Muscle layer of colon (tissue), 2 donors: ENCODE measurements at regions not wholly inside any gene's neighbourhood (a gene's known extent, or its start where the extent isn't known, plus 50 kb on each side); places are given as distances from the start of the nearest gene placed in this dataset.
"Not testable (repeated sequence)": the region's sequence is repeated elsewhere in the genome, so short reads cannot be mapped to it uniquely, and the experiment has no call there.

Experiments
- H3K27ac ChIP-seq: one replicate; pipeline ENCODE4 v1.7.0; 2013; ENCODE audit warnings: low read depth, mild to moderate bottlenecking, low read length, moderate library complexity
- H3K27me3 ChIP-seq, 2 donors: one replicate each; pipeline ENCODE4 v1.7.0; 2013; ENCODE audit warnings: low read length in 2 of 2, mild to moderate bottlenecking in 2 of 2; ENCODE audit not compliant: insufficient read depth in 2 of 2, control insufficient read depth in 1 of 2
- H3K36me3 ChIP-seq: one replicate; pipeline ENCODE4 v1.7.0; 2013; ENCODE audit warnings: mild to moderate bottlenecking, low read length; ENCODE audit not compliant: insufficient read depth
- H3K4me1 ChIP-seq: one replicate; pipeline ENCODE4 v1.7.0; 2013; ENCODE audit warnings: mild to moderate bottlenecking, low read length; ENCODE audit not compliant: insufficient read depth
- H3K4me3 ChIP-seq, 2 donors: one replicate each; pipeline ENCODE4 v1.7.0; 2013; ENCODE audit warnings: low read length in 2 of 2, low read depth in 1 of 2, mild to moderate bottlenecking in 1 of 2, moderate library complexity in 1 of 2
- H3K9ac ChIP-seq: one replicate; pipeline ENCODE4 v1.7.0; 2013; ENCODE audit warnings: low read length
- H3K9me3 ChIP-seq: one replicate; pipeline ENCODE4 v1.7.0; 2013; ENCODE audit warnings: mild to moderate bottlenecking, low read length
- donor health status: abdominal sarcoma.
- donor health status: Adenocarcinoma of cecum.

DNA sequence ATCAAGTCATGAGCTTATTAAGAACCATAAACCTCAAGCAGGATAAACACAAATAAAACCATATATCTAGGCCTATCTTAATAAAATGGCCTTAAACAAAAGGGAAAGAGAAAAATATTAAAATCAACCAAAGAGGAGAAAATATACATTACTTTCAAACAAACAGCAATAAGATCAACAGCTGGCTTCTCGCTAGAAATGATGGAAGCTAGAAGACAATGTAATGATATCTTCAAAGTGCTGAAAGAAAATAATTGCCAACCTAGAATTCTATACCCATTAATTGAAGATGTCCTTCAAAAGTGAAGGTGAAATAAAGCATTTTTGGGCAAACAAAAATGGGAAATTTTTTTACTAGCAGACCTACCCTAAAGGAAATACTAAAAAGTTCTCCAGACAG is 142.9 kb upstream of the PODXL start:
- Histone ChIP-seq H3K9me3 (no peaks in the 10 kb centered on the region), H3K4me1 (no peaks in the 10 kb centered on the region), H3K27me3 (no peaks in the 10 kb centered on the region), H3K36me3 (no peaks in the 10 kb centered on the region), H3K9ac (no peak overlapping the region), H3K27ac (no peak overlapping the region), H3K4me3 (no peak overlapping the region)

DNA sequence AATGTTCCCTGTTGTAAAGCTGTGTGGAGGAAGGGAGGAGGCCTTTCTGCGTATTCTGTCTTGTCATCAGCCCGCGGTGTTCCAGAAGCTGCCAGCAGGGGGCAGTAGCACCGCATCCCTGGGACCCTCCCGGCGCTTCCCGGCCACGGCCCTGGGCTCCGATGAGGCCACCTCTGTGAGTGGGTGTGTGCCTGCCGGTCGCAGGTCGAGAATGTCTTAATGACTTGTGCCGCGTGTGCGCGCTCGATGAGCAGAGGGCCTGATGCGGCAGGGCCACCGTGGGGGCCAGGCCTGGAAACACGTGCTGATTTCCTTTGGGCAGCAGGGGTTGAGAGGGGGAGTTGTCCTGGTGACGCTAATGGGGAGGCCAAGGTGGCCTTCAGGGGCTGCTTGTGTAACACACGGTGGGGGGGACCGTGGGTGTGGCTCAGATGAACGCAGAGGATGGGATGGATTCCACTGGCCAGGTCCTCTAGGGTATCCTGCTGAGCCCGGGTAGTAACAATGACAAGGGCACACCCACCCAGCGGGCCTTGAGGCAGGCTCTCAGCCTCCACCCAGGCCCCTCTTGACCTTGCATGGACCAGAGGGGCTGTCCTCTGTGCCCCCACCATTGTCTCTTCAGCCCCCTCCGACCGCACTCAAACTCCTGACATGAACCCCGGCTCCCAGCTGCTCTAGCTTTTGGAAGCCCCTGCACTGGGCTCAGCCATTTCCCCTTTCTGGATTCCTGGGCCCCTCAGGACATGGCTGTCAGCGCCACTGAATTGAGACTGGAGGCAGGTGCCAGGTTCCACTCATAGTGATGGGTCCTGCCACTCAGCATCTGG is 135.9 kb upstream of the PODXL start:
- H3K27ac ChIP-seq = no peak overlapping the region
- no peaks in the 10 kb centered on the region for H3K36me3 ChIP-seq
- H3K4me1 ChIP-seq = no peaks in the 10 kb centered on the region
- H3K9ac ChIP-seq = no peak overlapping the region
- H3K9me3 ChIP-seq = no peaks in the 10 kb centered on the region
- peaks cover 0 to 20% of the 10 kb centered on the region in 2 donors for H3K27me3 ChIP-seq
- H3K4me3 ChIP-seq = no peak overlapping the region

DNA sequence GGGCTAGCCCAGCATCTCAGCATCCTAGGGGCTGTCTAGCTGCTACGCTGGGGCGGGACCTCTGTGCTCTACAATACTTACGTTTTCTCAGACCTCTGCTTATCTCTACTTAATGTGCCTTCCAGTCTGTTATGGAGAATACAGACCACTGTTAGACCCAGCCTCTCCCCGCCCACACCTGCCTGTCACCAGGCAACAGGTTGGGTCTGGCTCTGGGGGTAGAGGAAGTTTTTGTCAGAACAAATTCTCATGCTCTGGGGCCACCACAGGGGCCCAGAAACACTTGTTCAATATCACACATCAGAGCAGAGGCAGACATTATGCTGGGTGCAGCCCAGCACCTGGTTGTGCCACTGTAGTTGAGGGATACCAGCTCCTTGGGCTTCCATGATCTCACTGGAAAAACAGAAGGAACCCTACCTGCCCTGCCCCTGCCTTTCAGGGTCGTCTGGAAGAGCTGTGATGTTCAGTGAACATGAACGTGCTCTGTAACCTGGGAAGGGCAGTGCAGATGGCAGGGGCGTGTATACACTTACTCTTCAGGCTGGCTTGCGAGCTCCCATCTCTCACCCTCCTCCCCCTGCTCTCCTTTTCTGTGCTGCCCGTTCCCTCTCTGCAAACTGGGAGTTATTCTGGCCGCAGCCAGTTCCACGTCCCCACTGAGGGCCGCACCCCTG is 135.2 kb upstream of the PODXL start:
- Histone ChIP-seq H3K9me3 (no peaks in the 10 kb centered on the region), H3K4me3 (no peak overlapping the region), H3K27ac (no peak overlapping the region), H3K36me3 (no peaks in the 10 kb centered on the region), H3K4me1 (no peaks in the 10 kb centered on the region), H3K27me3 (peaks cover 0 to 20% of the 10 kb centered on the region in 2 donors), H3K9ac (no peak overlapping the region)

DNA sequence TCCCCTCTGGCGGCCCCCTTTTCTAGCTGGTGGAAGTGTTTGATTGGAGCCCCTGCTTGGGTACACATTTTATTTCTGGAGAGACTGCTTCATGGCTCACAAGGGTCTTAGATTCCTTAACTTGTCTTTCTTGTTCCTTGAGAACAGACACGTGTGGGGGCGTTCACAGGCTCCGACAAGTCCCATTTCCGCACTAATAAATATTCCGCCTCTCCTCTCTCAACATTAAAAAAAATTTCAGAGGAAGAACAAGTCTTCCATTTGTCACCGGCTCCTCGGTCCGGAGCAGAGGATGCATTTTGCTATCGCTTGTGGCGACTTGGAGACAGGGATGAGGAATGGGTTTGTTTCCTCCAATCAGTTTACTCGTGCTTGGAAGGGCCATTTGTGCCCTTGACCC is 134.0 kb upstream of the PODXL start:
- Histone ChIP-seq H3K36me3 (no peaks in the 10 kb centered on the region), H3K4me3 (no peak overlapping the region), H3K4me1 (no peaks in the 10 kb centered on the region), H3K27me3 (peaks cover 0 to 20% of the 10 kb centered on the region in 2 donors), H3K9ac (no peak overlapping the region), H3K9me3 (no peaks in the 10 kb centered on the region), H3K27ac (no peak overlapping the region)

DNA sequence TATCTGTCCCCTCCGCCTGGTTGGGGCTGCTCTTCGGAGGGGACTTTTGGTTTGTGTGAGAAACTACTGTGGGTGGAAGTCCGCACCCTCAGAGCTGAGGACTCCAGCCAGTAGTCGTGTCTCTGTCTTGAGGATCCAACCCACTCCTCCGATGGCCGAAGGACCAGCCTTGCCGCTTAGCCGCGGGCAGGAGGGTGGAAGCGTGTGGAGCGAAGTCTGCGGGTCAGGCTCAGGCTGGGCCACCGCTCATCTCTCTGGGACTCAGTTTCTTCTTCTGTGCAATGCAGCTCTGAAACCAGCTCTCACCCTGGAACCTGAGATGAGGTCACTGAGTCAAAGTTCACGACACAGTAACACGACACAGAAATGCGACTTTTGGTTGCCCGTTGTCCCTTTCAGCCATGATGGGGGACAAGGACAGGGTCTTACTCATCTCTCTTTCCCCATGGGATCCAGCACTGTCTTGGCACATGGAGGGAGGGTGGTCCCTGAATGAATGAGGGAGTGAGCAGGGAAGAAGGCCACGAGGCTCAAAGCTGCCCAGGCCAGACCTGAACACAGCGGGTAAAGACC is 133.3 kb upstream of the PODXL start:
- Histone ChIP-seq H3K36me3 (no peaks in the 10 kb centered on the region), H3K4me1 (no peaks in the 10 kb centered on the region), H3K9me3 (no peaks in the 10 kb centered on the region), H3K9ac (no peak overlapping the region), H3K4me3 (no peak overlapping the region), H3K27ac (no peak overlapping the region), H3K27me3 (peaks cover 0 to 20% of the 10 kb centered on the region in 2 donors)

DNA sequence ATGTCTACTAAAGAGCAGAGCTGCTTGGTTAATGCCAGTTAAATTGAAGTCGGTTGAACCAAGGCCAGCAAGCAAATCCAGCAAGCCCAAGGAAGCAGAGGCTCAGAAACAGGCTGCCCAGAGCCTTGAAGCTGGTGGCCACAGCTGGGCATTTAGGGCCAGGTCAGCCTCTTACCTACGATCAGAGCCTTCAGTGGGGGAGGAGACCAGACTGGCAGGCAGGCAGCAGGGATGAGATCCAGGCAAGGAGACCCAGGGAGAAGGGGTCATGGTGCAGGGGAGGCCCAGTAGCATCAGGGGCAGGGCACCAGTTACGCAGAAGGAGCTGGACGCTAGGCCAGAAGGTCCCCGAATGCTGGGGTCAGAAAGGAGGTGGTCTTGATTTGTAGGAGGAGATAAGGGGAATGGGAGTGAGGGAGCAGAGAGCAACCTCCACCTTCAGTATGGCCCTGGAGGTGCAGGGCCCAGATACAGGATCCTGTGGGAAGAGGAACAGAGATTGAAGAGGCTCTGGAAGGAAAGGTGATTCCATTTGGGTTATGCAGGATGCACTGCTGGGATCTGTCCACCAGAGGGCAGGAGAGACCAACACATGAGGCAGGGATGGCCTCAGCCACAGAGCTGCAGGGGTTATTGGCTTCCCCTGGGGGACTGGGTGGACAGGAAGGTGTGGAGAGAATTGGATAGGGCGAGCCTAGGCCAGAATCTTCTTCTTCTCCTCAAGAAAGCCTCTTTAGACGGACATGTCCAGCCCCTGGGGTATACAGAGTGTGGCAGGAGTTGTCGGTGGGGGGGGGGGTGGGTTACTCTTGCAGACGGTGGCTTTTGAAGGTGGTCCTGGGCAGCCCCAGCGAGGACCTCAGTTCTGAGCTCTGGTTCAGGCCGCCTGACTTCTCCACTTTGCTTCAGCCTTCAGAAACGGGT is 132.6 kb upstream of the PODXL start:
- Histone ChIP-seq H3K36me3 (no peaks in the 10 kb centered on the region), H3K4me1 (no peaks in the 10 kb centered on the region), H3K9me3 (no peaks in the 10 kb centered on the region), H3K27me3 (peaks cover 0 to 20% of the 10 kb centered on the region in 2 donors), H3K9ac (no peak overlapping the region), H3K27ac (no peak overlapping the region), H3K4me3 (no peak overlapping the region)

DNA sequence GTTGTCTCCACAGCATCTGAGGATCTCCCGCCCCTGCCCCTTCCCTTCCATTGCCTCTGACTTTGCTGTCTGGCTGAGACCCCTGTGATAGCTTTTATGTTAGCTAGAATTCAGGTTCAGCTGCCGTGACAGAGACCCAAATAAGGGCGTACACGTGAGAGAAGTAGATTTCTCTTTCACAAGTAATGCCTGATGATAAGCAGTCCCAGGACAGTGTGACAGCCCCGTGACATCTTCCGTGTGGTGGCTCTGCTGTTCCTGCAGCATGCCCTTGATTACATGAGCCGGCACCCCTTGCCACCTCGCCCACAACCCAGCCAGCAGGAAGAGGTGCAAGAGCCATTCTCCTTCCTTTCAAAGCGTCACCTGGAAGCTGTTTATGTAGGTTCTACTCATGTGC is 130.9 kb upstream of the PODXL start:
- no peak overlapping the region for H3K9ac ChIP-seq
- H3K36me3 ChIP-seq = no peaks in the 10 kb centered on the region
- no peaks in the 10 kb centered on the region for H3K4me1 ChIP-seq
- no peak overlapping the region for H3K27ac ChIP-seq
- H3K4me3 ChIP-seq = no peak overlapping the region
- no peaks in the 10 kb centered on the region for H3K9me3 ChIP-seq
- H3K27me3 ChIP-seq = peaks cover 0 to 17% of the 10 kb centered on the region in 2 donors

DNA sequence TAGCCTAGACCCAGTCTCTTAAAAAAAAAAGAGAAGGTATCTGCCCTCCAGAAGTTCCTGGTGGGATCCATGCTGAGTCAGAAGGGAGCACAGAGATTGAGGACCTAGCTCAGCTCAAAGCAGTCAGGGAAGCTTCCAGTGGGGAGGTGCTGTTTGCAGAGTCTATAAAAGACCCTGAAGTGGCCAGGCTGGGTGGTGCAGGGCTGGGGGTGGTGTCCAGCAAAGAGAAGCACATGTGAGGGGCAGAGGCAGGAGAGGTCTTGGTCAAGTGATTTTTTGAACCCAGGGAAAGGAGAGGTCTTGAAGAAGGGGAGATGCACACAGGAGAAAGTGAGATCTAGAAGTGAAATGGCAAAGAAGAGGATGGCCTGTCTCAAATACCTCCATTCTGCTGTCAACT is 130.4 kb upstream of the PODXL start:
- H3K36me3 ChIP-seq = no peaks in the 10 kb centered on the region

DNA sequence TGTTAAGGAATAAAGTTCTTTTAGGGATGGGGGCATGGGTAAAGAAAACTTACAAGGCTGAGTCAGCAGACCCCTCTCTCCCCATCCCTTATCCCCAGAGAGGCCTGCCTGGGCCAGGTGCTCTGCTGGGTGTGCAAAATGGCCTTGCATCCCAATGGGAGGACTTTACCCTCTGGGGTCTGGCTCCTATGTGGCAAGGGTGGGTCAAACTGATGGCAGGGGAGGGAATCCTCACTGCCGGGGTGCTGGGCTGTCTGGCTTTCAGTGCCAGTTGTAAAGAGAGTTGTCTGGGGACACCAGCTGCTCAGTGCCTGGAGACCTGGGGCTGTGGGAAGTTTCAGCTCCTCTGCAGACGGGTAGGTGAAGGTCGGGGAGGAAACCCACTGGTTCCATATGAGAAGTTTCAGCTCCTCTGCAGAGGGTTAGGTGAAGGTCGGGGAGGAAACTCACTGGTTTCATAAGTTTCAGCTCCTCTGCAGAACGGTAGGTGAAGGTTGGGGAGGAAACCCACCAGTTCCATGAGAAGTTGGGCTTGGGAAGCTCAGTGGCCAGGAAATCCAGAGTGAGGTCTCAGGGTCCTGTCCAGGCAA is 127.2 kb upstream of the PODXL start:
- no peak overlapping the region for H3K9ac ChIP-seq
- H3K27ac ChIP-seq = no peak overlapping the region
- peaks cover 0 to 4% of the 10 kb centered on the region in 2 donors for H3K27me3 ChIP-seq
- H3K4me1 ChIP-seq = no peaks in the 10 kb centered on the region
- no peaks in the 10 kb centered on the region for H3K36me3 ChIP-seq
- H3K4me3 ChIP-seq = no peak overlapping the region
- no peaks in the 10 kb centered on the region for H3K9me3 ChIP-seq

More for the DNA sequence above, 130.4 kb upstream of the PODXL start:
- Histone ChIP-seq H3K27me3 (peaks cover 0 to 14% of the 10 kb centered on the region in 2 donors), H3K27ac (no peak overlapping the region), H3K9me3 (no peaks in the 10 kb centered on the region), H3K9ac (no peak overlapping the region), H3K4me1 (no peaks in the 10 kb centered on the region), H3K4me3 (no peak overlapping the region)

DNA sequence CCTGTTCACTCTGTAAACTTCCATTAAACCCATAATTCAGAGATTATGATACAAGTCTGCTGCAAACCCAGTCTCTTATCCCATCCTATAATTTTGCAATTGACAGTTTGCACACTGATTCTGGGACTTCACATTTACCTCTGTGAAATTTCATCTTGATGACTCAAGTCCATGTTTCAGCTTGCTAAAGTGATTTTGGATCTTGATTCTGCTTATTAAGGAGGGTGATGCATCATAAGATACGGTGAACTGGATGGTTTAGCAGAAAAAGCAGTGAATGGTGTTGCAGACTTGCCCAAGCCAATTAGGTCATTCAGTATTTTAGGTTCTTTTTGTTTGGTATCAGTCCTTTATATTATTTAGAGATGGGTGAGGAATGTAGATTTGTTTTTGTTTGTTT is 125.5 kb upstream of the PODXL start:
- H3K9ac ChIP-seq = no peak overlapping the region
- peaks cover 0 to 4% of the 10 kb centered on the region in 2 donors for H3K27me3 ChIP-seq
- H3K27ac ChIP-seq = no peak overlapping the region
- no peaks in the 10 kb centered on the region for H3K36me3 ChIP-seq
- H3K4me1 ChIP-seq = no peaks in the 10 kb centered on the region
- H3K9me3 ChIP-seq = no peaks in the 10 kb centered on the region
- H3K4me3 ChIP-seq = no peak overlapping the region

DNA sequence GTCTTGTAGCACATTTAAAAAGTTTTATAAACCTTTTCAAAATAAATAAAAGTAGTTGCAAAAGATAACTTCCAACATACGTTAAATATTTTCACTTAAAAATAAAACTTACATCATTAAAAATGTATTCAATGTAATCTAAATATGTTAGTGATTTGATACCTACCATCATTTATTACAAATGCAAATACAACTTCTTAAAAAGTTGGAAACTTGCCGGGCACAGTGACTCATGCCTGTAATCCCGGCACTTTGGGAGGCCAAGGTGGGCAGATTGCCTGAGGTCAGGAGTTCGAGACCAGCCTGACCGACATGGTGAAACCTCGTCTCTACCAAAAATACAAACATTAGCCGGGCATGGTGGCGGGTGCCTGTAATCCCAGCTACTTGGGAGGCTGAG is 122.6 kb upstream of the PODXL start:
- H3K36me3 ChIP-seq, H3K9ac ChIP-seq, H3K4me1 ChIP-seq, H3K4me3 ChIP-seq, H3K27ac ChIP-seq, H3K9me3 ChIP-seq, H3K27me3 ChIP-seq: not testable (repeated sequence)
